OCI-LY1 (cell line): ENCODE measurements at regions not wholly inside any gene's neighbourhood (a gene's known extent, or its start where the extent isn't known, plus 50 kb on each side); places are given as distances from the start of the nearest gene placed in this dataset.
"Not testable (repeated sequence)": the region's sequence is repeated elsewhere in the genome, so short reads cannot be mapped to it uniquely, and the experiment has no call there.

Experiments used
- H2AFZ ChIP-seq: fragments of 200-600 bp; sonication (generic), shearing (Covaris generic); 2 replicates; pipeline ENCODE4 v1.6.0; 2014; ENCODE audit warnings: antibody characterized with exemption, mild to moderate bottlenecking, low read length
- H3F3A ChIP-seq: fragments of 200-600 bp; sonication (generic), shearing (Covaris generic); 2 replicates; pipeline ENCODE4 v1.6.0; 2014; ENCODE audit warnings: mild to moderate bottlenecking, antibody characterized with exemption, low read length, moderate library complexity; ENCODE audit not compliant: insufficient read depth
- H3K27ac ChIP-seq: fragments of 200-600 bp; sonication (generic); 2 replicates; pipeline ENCODE4 v1.5.1; 2014; ENCODE audit warnings: low read length, mixed run types, mild to moderate bottlenecking, low read depth; ENCODE audit not compliant: poor library complexity, severe bottlenecking
- H3K27me3 ChIP-seq: fragments of 200-600 bp; sonication (generic); 2 replicates; pipeline ENCODE4 v1.6.0; 2014; ENCODE audit warnings: antibody characterized with exemption, mild to moderate bottlenecking, low read length, moderate library complexity; ENCODE audit not compliant: insufficient read depth
- H3K36me3 ChIP-seq: fragments of 200-600 bp; sonication (generic); 2 replicates; pipeline ENCODE4 v1.6.1; 2014; ENCODE audit warnings: mild to moderate bottlenecking, antibody characterized with exemption, low read length, moderate library complexity, mixed read lengths; ENCODE audit not compliant: insufficient read depth
- H3K4me1 ChIP-seq: fragments of 200-600 bp; sonication (generic); 2 replicates; pipeline ENCODE4 v1.5.1; 2014; ENCODE audit warnings: mild to moderate bottlenecking, low read length, moderate library complexity; ENCODE audit not compliant: insufficient read depth, severe bottlenecking
- H3K4me2 ChIP-seq: fragments of 200-600 bp; sonication (generic), shearing (Covaris generic); 2 replicates; pipeline ENCODE4 v1.6.1; 2014; ENCODE audit warnings: low read length
- H3K4me3 ChIP-seq: fragments of 200-600 bp; sonication (generic); 2 replicates; pipeline ENCODE4 v1.5.1; 2014; ENCODE audit warnings: low read length, low read depth, mild to moderate bottlenecking, mixed read lengths; ENCODE audit not compliant: poor library complexity, severe bottlenecking
- H3K79me2 ChIP-seq: fragments of 200-600 bp; shearing (Covaris generic); 2 replicates; pipeline ENCODE4 v1.6.1; 2016; ENCODE audit warnings: mixed run types, low read length, mixed read lengths; ENCODE audit not compliant: insufficient read depth
- H3K9ac ChIP-seq: fragments of 200-600 bp; sonication (generic), shearing (Covaris generic); 2 replicates; pipeline ENCODE4 v1.6.1; 2014; ENCODE audit warnings: mild to moderate bottlenecking, low read length, mixed read lengths
- H3K9me2 ChIP-seq: fragments of 200-600 bp; sonication (generic), shearing (Covaris generic); 2 replicates; pipeline ENCODE4 v1.6.1; 2014; ENCODE audit warnings: low read depth, mild to moderate bottlenecking, low read length, mixed read lengths
- H3K9me3 ChIP-seq: fragments of 200-600 bp; shearing (Covaris generic); 2 replicates; pipeline ENCODE4 v1.6.1; 2014; ENCODE audit warnings: low read length, mixed read lengths
- H4K20me1 ChIP-seq: fragments of 200-600 bp; sonication (generic), shearing (Covaris generic); 2 replicates; pipeline ENCODE4 v1.6.0; 2016; ENCODE audit warnings: mild to moderate bottlenecking, low read length; ENCODE audit not compliant: insufficient read depth

GRCh38 chr2:242171290-242171689, 301.8 kb downstream of the RTP5 start:
- not testable (repeated sequence) for H3K4me3 ChIP-seq, H3K79me2 ChIP-seq

More at GRCh38 chr2:242171290-242171689, 301.8 kb downstream of the RTP5 start:
- H3K27me3 ChIP-seq, H3K9me2 ChIP-seq, H3K4me2 ChIP-seq, H4K20me1 ChIP-seq, H3K4me1 ChIP-seq, H3F3A ChIP-seq, H3K36me3 ChIP-seq, H3K27ac ChIP-seq, H3K9ac ChIP-seq, H2AFZ ChIP-seq, H3K9me3 ChIP-seq: not testable (repeated sequence)
